CD14-positive monocyte (primary cell): ENCODE measurements at regions not wholly inside any gene's neighbourhood (a gene's known extent, or its start where the extent isn't known, plus 50 kb on each side); places are given as distances from the start of the nearest gene placed in this dataset.

Experiments used
- DNase-seq, 3 donors: peaks; one replicate each; pipeline ENCODE4 v3.0.0-alpha.2; 2011 to 2022
- H2AFZ ChIP-seq: 2 replicates; pipeline ENCODE4 v1.6.0; 2012; ENCODE audit warnings: mild to moderate bottlenecking, low read depth, low read length, inconsistent platforms; ENCODE audit not compliant: insufficient read depth, poor library complexity, severe bottlenecking
- H3K27ac ChIP-seq, 2 donors: 1 replicate in 1 of 2; 2 replicates in 1 of 2; pipeline ENCODE4 v1.5.1; 2012 to 2013; ENCODE audit warnings: low read length in 2 of 2, control low read depth in 1 of 2, inconsistent platforms in 1 of 2, low read depth in 1 of 2, mild to moderate bottlenecking in 1 of 2
- H3K27me3 ChIP-seq, 2 donors: one replicate each; pipeline versions ENCODE4 v1.6.0 to v1.6.1; 2011 to 2013; ENCODE audit warnings: low read length in 2 of 2; ENCODE audit not compliant: control insufficient read depth in 2 of 2, insufficient read depth in 2 of 2
- H3K36me3 ChIP-seq, 2 donors: replicated peaks in 1 of 2; 1 replicate in 1 of 2; 2 replicates in 1 of 2; pipeline versions ENCODE4 v1.5.1 to v1.6.1; 2012 to 2013; ENCODE audit warnings: low read length in 2 of 2, control low read depth in 1 of 2, inconsistent platforms in 1 of 2, mild to moderate bottlenecking in 1 of 2; ENCODE audit not compliant: insufficient read depth in 2 of 2, control insufficient read depth in 1 of 2
- H3K4me1 ChIP-seq, 2 donors: 1 replicate in 1 of 2; 2 replicates in 1 of 2; pipeline versions ENCODE4 v1.5.1 to v1.6.1; 2012 to 2013; ENCODE audit warnings: low read length in 2 of 2, control low read depth in 1 of 2, inconsistent platforms in 1 of 2, mild to moderate bottlenecking in 1 of 2, moderate library complexity in 1 of 2; ENCODE audit not compliant: insufficient read depth in 2 of 2, control insufficient read depth in 1 of 2
- H3K4me2 ChIP-seq: replicated peaks from 2 replicates; pipeline ENCODE3; 2012; ENCODE audit warnings: low read length, moderate library complexity, mild to moderate bottlenecking; ENCODE audit not compliant: poor library complexity, severe bottlenecking; ENCODE audit errors: extremely low read depth
- H3K4me3 ChIP-seq, 3 experiments: fragments of 200-600 bp in 1 of 3; sonication (generic) in 1 of 3; replicated peaks in 1 of 3; 1 replicate in 2 of 3; 2 replicates in 1 of 3; pipeline ENCODE4 v1.5.1; 2011 to 2013; ENCODE audit warnings: low read length in 3 of 3, mild to moderate bottlenecking in 3 of 3, control low read depth in 2 of 3, low read depth in 2 of 3, inconsistent platforms in 1 of 3, moderate library complexity in 1 of 3
- H3K79me2 ChIP-seq: 2 replicates; pipeline ENCODE4 v1.6.0; 2012; ENCODE audit warnings: mild to moderate bottlenecking, control low read depth, inconsistent platforms, low read length, moderate library complexity; ENCODE audit not compliant: insufficient read depth
- H3K9ac ChIP-seq: 2 replicates; pipeline ENCODE4 v1.6.0; 2017; ENCODE audit warnings: low read length, mild to moderate bottlenecking; ENCODE audit not compliant: insufficient read depth, poor library complexity, severe bottlenecking
- H3K9me3 ChIP-seq, 2 donors: replicated peaks in 1 of 2; 1 replicate in 1 of 2; 2 replicates in 1 of 2; pipeline versions ENCODE4 v1.5.1 to v1.6.1; 2012 to 2013; ENCODE audit warnings: low read length in 2 of 2, control low read depth in 1 of 2; ENCODE audit not compliant: control insufficient read depth in 1 of 2, insufficient read depth in 1 of 2
- H4K20me1 ChIP-seq: 2 replicates; pipeline ENCODE4 v1.6.0; 2012; ENCODE audit warnings: mild to moderate bottlenecking, low read length, control low read depth, moderate library complexity; ENCODE audit not compliant: insufficient read depth
- H3K27ac Mint-ChIP-seq, 7 donors: one replicate each; pipeline ENCODE4 v1.8.0; 2020; ENCODE audit warnings: mild to moderate bottlenecking in 7 of 7, mixed read lengths in 7 of 7, moderate library complexity in 6 of 7, inconsistent platforms in 2 of 7
- H3K27me3 Mint-ChIP-seq, 3 donors: one replicate each; pipeline ENCODE4 v1.8.0; 2021 to 2022; ENCODE audit warnings: low read depth in 3 of 3, mild to moderate bottlenecking in 3 of 3, mixed read lengths in 3 of 3, moderate library complexity in 3 of 3, inconsistent platforms in 1 of 3
- H3K36me3 Mint-ChIP-seq, 2 donors: one replicate each; pipeline ENCODE4 v1.8.0; 2020; ENCODE audit warnings: mixed read lengths in 2 of 2, inconsistent platforms in 1 of 2, mild to moderate bottlenecking in 1 of 2
- H3K4me1 Mint-ChIP-seq: one replicate; pipeline ENCODE4 v1.8.0; 2020; ENCODE audit warnings: mild to moderate bottlenecking, mixed read lengths
- H3K4me3 Mint-ChIP-seq, 2 donors: one replicate each; pipeline ENCODE4 v1.8.0; 2020; ENCODE audit warnings: mild to moderate bottlenecking in 2 of 2, mixed read lengths in 2 of 2, moderate library complexity in 1 of 2
- H3K9me3 Mint-ChIP-seq, 7 donors: one replicate each; pipeline ENCODE4 v1.8.0; 2020 to 2022; ENCODE audit warnings: mixed read lengths in 7 of 7, mild to moderate bottlenecking in 6 of 7, moderate library complexity in 6 of 7, inconsistent platforms in 2 of 7
- CTCF ChIP-seq: fragments of 200-600 bp; IDR thresholded peaks from one replicate; pipeline ENCODE4 v1.8.0; 2022; ENCODE audit warnings: antibody characterized with exemption, mild to moderate bottlenecking
- WGBS: methylation state at CpG from one replicate; pipeline ENCODE4 v1.1.5; 2013; ENCODE audit warnings: missing lambda C conversion rate; ENCODE audit not compliant: insufficient coverage; 5-methylcytosine and 5-hydroxymethylcytosine counted together
- intact Hi-C, 2 donors: fragments of 100-400 bp; cut with micrococcal nuclease; formaldehyde crosslinking; loops; one replicate each; pipeline versions ENCODE4 v1.15.0 to v1.15.1; 2023

GRCh38 chr11:69983897-69984438 is 94.1 kb upstream of the ANO1 start:
- no peak overlapping the region for H3K4me3 ChIP-seq
- 4% methylated on average over 4 of the region's 10 CpGs for WGBS
- no peaks in the 10 kb centered on the region for H3K36me3 Mint-ChIP-seq
- no peak overlapping the region for H3K9ac ChIP-seq
- DNase-seq: no peak
- peaks cover 0 to 15% of the 10 kb centered on the region in 2 donors for H3K9me3 ChIP-seq
- no peaks in the 10 kb centered on the region for H4K20me1 ChIP-seq
- intact Hi-C loops: no loop called here
- no peak overlapping the region for H2AFZ ChIP-seq
- H3K27ac Mint-ChIP-seq: no peak overlapping the region
- TF ChIP-seq CTCF: no peak
- peaks cover 0 to 9% (median 0%) of the 10 kb centered on the region in 7 donors for H3K9me3 Mint-ChIP-seq
- H3K4me2 ChIP-seq: no peak overlapping the region
- no peaks in the 10 kb centered on the region for H3K79me2 ChIP-seq
- peaks cover 51 to 75% (median 65%) of the 10 kb centered on the region in 3 donors for H3K27me3 Mint-ChIP-seq
- H3K4me3 Mint-ChIP-seq: peak overlapping the region in 1 of 2 donors; percentile 71
- H3K27me3 ChIP-seq: peaks cover 29 to 53% of the 10 kb centered on the region in 2 donors
- H3K36me3 ChIP-seq: no peaks in the 10 kb centered on the region
- no peaks in the 10 kb centered on the region for H3K4me1 Mint-ChIP-seq
- no peaks in the 10 kb centered on the region for H3K4me1 ChIP-seq
- no peak overlapping the region for H3K27ac ChIP-seq

- Histone ChIP-seq H3K9me3 (peaks cover 0 to 15% of the 10 kb centered on the region in 2 donors), H3K4me2 (no peak overlapping the region), H3K4me1 (no peaks in the 10 kb centered on the region), H3K27me3 (peaks cover 29 to 57% of the 10 kb centered on the region in 2 donors), H3K9ac (no peak overlapping the region), H3K79me2 (no peaks in the 10 kb centered on the region), H3K36me3 (no peaks in the 10 kb centered on the region), H3K4me3 (no peak overlapping the region), H3K27ac (no peak overlapping the region), H2AFZ (no peak overlapping the region), H4K20me1 (no peaks in the 10 kb centered on the region)
- TF ChIP-seq CTCF: no peak
- peak overlapping the region in 1 of 2 donors; percentile 71 for H3K4me3 Mint-ChIP-seq
- 4% methylated on average over 14 of the region's 24 CpGs for WGBS
- H3K36me3 Mint-ChIP-seq: no peaks in the 10 kb centered on the region
- H3K27ac Mint-ChIP-seq: peak overlapping the region in 1 of 7 donors; percentile 62
- DNase-seq: no peak
- intact Hi-C loops: no loop called here
- no peaks in the 10 kb centered on the region for H3K4me1 Mint-ChIP-seq
- H3K27me3 Mint-ChIP-seq: peaks cover 52 to 76% (median 68%) of the 10 kb centered on the region in 3 donors
- peaks cover 0 to 9% (median 0%) of the 10 kb centered on the region in 7 donors for H3K9me3 Mint-ChIP-seq
Measured at GRCh38 chr11:69984457-69985261, 93.5 kb upstream of the ANO1 start.
